ENCODE measurements at regions not wholly inside any gene's neighbourhood (a gene's known extent, or its start where the extent isn't known, plus 50 kb on each side); places are given as distances from the start of the nearest gene placed in this dataset.

- TF ChIP-seq, protein P1, sequence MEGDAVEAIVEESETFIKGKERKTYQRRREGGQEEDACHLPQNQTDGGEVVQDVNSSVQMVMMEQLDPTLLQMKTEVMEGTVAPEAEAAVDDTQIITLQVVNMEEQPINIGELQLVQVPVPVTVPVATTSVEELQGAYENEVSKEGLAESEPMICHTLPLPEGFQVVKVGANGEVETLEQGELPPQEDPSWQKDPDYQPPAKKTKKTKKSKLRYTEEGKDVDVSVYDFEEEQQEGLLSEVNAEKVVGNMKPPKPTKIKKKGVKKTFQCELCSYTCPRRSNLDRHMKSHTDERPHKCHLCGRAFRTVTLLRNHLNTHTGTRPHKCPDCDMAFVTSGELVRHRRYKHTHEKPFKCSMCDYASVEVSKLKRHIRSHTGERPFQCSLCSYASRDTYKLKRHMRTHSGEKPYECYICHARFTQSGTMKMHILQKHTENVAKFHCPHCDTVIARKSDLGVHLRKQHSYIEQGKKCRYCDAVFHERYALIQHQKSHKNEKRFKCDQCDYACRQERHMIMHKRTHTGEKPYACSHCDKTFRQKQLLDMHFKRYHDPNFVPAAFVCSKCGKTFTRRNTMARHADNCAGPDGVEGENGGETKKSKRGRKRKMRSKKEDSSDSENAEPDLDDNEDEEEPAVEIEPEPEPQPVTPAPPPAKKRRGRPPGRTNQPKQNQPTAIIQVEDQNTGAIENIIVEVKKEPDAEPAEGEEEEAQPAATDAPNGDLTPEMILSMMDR (IDR thresholded peaks at IDR 0.05) = no peak
- TF ChIP-seq, protein P2, sequence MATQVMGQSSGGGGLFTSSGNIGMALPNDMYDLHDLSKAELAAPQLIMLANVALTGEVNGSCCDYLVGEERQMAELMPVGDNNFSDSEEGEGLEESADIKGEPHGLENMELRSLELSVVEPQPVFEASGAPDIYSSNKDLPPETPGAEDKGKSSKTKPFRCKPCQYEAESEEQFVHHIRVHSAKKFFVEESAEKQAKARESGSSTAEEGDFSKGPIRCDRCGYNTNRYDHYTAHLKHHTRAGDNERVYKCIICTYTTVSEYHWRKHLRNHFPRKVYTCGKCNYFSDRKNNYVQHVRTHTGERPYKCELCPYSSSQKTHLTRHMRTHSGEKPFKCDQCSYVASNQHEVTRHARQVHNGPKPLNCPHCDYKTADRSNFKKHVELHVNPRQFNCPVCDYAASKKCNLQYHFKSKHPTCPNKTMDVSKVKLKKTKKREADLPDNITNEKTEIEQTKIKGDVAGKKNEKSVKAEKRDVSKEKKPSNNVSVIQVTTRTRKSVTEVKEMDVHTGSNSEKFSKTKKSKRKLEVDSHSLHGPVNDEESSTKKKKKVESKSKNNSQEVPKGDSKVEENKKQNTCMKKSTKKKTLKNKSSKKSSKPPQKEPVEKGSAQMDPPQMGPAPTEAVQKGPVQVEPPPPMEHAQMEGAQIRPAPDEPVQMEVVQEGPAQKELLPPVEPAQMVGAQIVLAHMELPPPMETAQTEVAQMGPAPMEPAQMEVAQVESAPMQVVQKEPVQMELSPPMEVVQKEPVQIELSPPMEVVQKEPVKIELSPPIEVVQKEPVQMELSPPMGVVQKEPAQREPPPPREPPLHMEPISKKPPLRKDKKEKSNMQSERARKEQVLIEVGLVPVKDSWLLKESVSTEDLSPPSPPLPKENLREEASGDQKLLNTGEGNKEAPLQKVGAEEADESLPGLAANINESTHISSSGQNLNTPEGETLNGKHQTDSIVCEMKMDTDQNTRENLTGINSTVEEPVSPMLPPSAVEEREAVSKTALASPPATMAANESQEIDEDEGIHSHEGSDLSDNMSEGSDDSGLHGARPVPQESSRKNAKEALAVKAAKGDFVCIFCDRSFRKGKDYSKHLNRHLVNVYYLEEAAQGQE (IDR thresholded peaks at IDR 0.05; ENCODE audit: insufficient read depth in 1 of 2, low read depth in 2 of 2, low read length in 1 of 2) = no peak
- TF ChIP-seq SIN3A (IDR thresholded peaks at IDR 0.05; ENCODE audit: borderline replicate concordance, insufficient read depth, low read depth, low read length) = no peak
- H3K9me3 ChIP-seq (ENCODE audit: control insufficient read depth, insufficient read depth, low read depth, low read length) = no peaks in the 10 kb centered on the region
- H3K4me1 ChIP-seq (ENCODE audit: control insufficient read depth, insufficient read depth, low read length) = no peaks in the 10 kb centered on the region
- ChIA-PET CTCF (interaction anchor here (0.5 kb wide), 1 partner anchor 1027 kb away, joined by 4 read pairs; no protein-coding TSS in a partner anchor), POLR2A (no interaction called here)
- no peaks in the 10 kb centered on the region for H3K27me3 ChIP-seq (ENCODE audit: control insufficient read depth, insufficient read depth, low read length)
- no peak for ATAC-seq
- H3K4me3 ChIP-seq (ENCODE audit: low read depth in 2 of 2, low read length in 2 of 2) = no peak overlapping the region
- in situ Hi-C loops (cut with HindIII; ENCODE audit: low pct_unique_long_range_greater_than_20kb, low sequenced_read_pairs) (no loop called here), intact Hi-C loops (cut with micrococcal nuclease; ENCODE audit: unreplicated experiment) (no loop called here)
- H3K36me3 ChIP-seq (ENCODE audit: control insufficient read depth, insufficient read depth, low read length) = no peaks in the 10 kb centered on the region
- DNase-seq (ENCODE audit: low read depth, low spot score) = no peak
- no TSS peak for BruUV-seq (replicated peaks)
- H3K27ac ChIP-seq (ENCODE audit: low read length) = no peak overlapping the region
Observed at GRCh38 chr2:59019566-59020159, 778.5 kb upstream of the FANCL start.

GRCh38 chr2:59018737-59019136 is 777.6 kb upstream of the FANCL start:
- no peak overlapping the region for H3K4me3 ChIP-seq (ENCODE audit: low read depth in 2 of 2, low read length in 2 of 2)
- ChIA-PET POLR2A (no interaction called here), CTCF (no interaction called here)
- no peak overlapping the region for H3K27ac ChIP-seq (ENCODE audit: low read length)
- no peak for DNase-seq (ENCODE audit: low read depth, low spot score)
- no peaks in the 10 kb centered on the region for H3K27me3 ChIP-seq (ENCODE audit: control insufficient read depth, insufficient read depth, low read length)
- H3K36me3 ChIP-seq (ENCODE audit: control insufficient read depth, insufficient read depth, low read length) = no peaks in the 10 kb centered on the region
- intact Hi-C loops (cut with micrococcal nuclease; ENCODE audit: unreplicated experiment) (no loop called here), in situ Hi-C loops (cut with HindIII; ENCODE audit: low pct_unique_long_range_greater_than_20kb, low sequenced_read_pairs) (no loop called here)
- H3K4me1 ChIP-seq (ENCODE audit: control insufficient read depth, insufficient read depth, low read length) = no peaks in the 10 kb centered on the region
- TF ChIP-seq POLR2AphosphoS5 (IDR thresholded peaks at IDR 0.05; ENCODE audit: low read depth, low read length) (no peak), TCF7L2 (IDR thresholded peaks at IDR 0.05; ENCODE audit: low read depth, low read length) (no peak), SIN3A (IDR thresholded peaks at IDR 0.05; ENCODE audit: borderline replicate concordance, insufficient read depth, low read depth, low read length) (no peak)
- TF ChIP-seq, protein P1 (IDR thresholded peaks at IDR 0.05) = no peak
- no peaks in the 10 kb centered on the region for H3K9me3 ChIP-seq (ENCODE audit: control insufficient read depth, insufficient read depth, low read depth, low read length)
- ATAC-seq = no peak
- BruUV-seq (replicated peaks) = no TSS peak
